GM12891 (cell line): ENCODE measurements at regions not wholly inside any gene's neighbourhood (a gene's known extent, or its start where the extent isn't known, plus 50 kb on each side); places are given as distances from the start of the nearest gene placed in this dataset.

ENCODE experiments used
- POLR2A ChIP-seq: IDR thresholded peaks from 2 replicates; pipeline ENCODE4 v1.6.1; 2011; ENCODE audit warnings: low read depth, low read length, control low read depth
- POLR2AphosphoS5 ChIP-seq: IDR thresholded peaks from 2 replicates; pipeline ENCODE4 v1.6.1; 2011; ENCODE audit warnings: low read depth, low read length, control low read depth

DNA sequence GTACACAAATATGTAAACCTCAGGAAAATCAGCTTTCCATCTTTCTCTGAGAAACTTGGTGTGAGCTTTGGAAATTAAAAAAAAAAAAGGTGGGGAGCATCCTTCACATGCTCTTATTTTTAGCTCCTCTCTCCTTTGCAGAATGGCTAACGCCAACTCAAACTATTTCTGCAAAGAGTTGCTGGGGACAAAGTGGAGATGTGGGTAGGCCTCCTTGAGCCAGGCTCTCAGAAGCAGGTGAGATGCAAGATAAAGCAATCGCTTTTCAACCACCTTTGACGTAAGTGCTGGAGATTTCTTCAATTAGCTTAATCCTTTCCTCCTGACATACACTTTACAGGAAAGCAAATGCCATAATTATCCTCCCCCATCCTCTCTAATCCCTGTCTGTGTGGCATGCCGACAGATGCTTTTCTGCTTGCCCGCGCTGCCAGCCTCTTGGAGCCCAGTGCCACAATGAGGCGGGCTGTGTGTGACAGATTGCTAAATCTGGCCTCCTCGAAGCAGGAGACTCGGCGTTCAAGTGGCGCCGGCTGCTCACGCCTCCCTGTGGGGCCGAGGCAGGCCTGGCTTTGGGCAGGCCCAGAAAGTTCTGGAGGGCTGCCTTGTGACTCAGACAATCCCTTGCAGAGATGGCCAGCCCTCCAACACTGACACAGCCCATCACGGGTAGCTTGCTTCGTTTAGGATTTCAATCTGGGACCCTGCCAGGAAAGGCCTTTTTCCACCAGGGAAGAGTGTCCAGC, 64.9 kb upstream of the SOD3 start:
- TF ChIP-seq POLR2AphosphoS5 (no peak), POLR2A (no peak)
